ENCODE measurements at regions not wholly inside any gene's neighbourhood (a gene's known extent, or its start where the extent isn't known, plus 50 kb on each side); places are given as distances from the start of the nearest gene placed in this dataset.

DNA sequence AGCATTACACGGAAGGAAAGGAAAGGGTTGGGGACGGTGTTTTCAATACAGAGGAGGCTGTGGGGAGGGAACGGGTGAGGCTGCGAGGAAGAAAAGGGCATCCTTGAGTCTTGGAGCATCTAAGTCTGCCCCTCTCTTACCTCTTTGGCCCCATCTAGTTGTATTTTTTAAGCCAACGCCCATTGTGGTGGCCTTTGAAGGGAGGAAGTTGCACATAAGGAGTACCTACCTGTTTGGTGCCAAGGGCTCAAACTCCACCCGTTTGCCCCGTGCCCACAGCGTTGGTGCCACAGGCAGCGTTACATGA, 146.1 kb upstream of the UMPS start:
- TF ChIP-seq, protein P1, sequence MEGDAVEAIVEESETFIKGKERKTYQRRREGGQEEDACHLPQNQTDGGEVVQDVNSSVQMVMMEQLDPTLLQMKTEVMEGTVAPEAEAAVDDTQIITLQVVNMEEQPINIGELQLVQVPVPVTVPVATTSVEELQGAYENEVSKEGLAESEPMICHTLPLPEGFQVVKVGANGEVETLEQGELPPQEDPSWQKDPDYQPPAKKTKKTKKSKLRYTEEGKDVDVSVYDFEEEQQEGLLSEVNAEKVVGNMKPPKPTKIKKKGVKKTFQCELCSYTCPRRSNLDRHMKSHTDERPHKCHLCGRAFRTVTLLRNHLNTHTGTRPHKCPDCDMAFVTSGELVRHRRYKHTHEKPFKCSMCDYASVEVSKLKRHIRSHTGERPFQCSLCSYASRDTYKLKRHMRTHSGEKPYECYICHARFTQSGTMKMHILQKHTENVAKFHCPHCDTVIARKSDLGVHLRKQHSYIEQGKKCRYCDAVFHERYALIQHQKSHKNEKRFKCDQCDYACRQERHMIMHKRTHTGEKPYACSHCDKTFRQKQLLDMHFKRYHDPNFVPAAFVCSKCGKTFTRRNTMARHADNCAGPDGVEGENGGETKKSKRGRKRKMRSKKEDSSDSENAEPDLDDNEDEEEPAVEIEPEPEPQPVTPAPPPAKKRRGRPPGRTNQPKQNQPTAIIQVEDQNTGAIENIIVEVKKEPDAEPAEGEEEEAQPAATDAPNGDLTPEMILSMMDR (IDR thresholded peaks at IDR 0.05; ENCODE audit: insufficient read depth, low read depth, low read length, missing control alignments): no peak
- no peak for DNase-seq (ENCODE audit: low read depth)
- H3K4me3 ChIP-seq (ENCODE audit: low read depth, low read length): peak overlapping the region; percentile 50

DNA sequence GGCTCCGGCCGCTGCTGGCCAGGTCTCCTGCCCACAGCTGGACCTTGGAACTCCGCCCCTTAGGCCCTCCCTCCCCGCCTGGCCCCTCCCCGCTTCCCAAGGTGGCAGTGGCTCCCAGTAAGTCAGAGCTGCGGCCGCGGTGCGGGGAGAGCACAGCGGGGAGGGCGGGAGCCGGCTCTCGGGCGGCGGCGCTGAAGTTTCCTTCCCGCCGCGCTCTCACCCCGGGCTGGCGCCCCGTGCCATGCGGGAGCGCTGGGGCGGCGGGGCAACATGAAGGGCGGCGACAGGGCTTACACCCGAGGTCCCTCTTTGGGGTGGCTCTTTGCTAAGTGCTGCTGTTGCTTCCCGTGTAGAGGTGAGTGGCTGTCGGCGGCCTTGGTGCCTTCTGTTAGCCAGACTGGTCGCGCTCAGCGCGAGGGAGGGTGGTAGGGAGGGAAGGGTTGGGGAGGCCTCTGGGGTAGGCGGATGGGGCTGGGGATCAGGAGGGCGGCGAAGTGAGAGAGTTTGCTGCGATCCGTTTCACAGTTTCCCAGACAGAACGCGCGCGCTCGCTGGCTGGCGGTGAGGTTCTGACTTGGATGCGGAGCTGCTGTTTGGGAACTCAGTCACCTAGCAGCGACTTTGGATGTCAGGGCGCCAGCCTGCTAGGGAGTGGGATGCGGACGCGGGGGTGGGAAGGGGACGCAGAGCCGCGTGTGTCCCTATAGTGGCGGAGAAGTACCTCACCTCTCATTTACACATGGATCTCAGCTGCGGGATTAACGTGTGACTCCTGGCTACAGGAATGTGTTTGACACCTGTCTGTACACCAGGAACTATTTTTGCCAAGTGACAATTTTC, 145.5 kb upstream of the UMPS start:
- peak; percentile 18 for DNase-seq (ENCODE audit: low read depth)
- TF ChIP-seq, protein P1 (IDR thresholded peaks at IDR 0.05; ENCODE audit: insufficient read depth, low read depth, low read length, missing control alignments): no peak
- peak overlapping the region; percentile 50 for H3K4me3 ChIP-seq (ENCODE audit: low read depth, low read length)

DNA sequence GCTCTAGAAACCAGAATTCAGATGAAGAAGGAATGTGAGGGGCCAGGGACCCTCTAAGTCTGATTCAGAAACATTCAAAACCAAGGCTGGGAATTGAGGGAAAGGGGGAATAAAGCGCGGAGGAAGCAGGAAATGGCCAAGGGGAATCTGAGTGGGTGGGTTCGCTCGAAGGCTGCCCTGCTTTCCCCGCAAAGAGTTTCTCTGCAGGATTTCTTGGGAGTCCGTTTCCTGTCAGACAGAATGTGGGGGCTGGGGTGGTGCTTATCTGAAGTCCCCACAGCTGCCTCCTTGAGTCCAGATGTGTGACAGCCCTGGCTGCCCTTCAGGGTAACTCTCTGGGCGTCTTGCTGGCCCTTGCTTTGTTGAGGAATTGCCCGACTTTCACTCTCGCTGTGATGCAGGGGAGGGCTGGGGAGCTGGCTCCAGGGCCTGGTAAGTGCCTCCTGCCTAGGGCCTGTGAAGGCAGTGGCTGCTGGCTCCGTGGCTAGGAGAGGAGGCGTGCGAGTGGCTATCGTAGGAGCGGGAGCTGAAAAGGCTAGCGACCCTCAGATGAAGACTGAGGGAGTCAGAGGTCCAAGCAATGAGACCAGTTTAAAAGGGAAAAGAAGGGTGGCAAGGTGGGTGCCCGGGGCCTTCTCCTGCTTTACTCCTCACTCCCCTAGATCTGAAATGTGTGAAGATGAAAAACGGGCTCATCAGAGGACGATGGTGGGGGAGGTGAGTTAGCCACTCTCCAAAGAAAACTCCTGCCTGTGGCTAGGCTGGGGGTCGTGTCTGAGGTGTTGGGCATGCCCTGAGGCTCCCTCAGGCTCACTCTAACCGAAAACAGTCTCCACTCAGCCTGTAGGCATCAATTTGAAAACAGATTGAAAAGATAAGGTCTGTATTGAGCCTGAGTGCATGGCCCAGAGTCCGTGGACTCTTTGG, 143.9 kb upstream of the UMPS start:
- H3K4me3 ChIP-seq (ENCODE audit: low read depth, low read length): no peak overlapping the region

DNA sequence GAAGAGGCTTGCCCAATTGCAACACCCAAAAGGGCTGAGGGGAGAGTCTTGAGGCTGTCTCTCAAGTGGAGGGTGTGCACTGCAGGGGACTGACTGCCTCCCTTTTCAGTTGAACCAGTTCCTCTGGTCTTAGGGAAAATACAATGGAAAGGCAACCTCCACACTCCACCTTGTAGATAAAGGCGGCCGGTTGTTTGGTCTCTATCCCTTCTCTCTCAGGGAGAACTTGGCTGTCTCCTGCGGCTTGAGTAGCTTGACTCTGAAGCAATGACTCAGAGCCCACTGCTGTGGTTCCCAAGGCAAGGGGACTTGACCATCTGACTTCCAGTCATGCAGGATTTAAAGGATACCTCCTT, 143.2 kb upstream of the UMPS start:
- DNase-seq (ENCODE audit: low read depth): no peak
- no peak overlapping the region for H3K4me3 ChIP-seq (ENCODE audit: low read depth, low read length)
- TF ChIP-seq, protein P1 (IDR thresholded peaks at IDR 0.05; ENCODE audit: insufficient read depth, low read depth, low read length, missing control alignments): no peak

More for the DNA sequence above, 143.9 kb upstream of the UMPS start:
- TF ChIP-seq, protein P1 (IDR thresholded peaks at IDR 0.05; ENCODE audit: insufficient read depth, low read depth, low read length, missing control alignments): no peak
- DNase-seq (ENCODE audit: low read depth): no peak

DNA sequence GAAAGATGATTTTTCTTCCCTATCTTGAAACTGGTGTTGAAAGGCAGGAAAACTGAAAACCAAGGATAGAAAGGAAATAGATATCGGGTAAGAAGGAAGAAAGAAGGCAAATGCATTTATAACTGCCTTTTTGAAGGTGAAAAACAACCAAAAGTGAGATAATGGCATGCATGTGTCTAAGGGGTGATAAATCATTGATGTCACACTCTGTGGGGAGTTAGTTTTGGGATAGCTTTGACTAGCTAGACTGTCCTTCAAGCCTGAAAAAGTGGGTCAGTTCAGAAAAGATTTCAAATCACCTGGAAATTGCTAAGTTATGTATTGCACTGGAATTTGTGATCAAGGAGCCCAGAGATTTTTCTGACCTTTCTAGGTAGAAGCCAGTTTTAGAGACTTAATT, 142.2 kb upstream of the UMPS start:
- TF ChIP-seq, protein P1 (IDR thresholded peaks at IDR 0.05; ENCODE audit: insufficient read depth, low read depth, low read length, missing control alignments): no peak
- DNase-seq (ENCODE audit: low read depth): no peak
- no peak overlapping the region for H3K4me3 ChIP-seq (ENCODE audit: low read depth, low read length)

DNA sequence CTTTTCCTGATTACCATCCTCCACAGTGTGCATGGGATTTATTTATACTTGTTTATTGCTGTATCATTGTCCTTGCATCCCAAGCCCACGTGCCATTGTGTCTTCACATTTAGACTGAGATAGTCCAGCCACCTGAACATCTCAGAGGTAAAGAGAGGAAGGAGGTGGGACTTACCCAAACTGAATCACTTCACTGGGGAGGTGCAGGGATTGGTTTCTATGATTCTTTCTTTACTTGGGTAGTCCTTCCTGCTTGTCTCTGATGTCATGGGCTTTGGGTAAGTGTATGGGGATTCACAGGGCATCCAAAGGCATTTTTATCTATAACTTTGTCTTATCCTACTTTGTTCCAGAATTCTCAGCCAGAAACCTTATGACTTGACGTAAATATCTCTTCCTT, 141.5 kb upstream of the UMPS start:
- no peak overlapping the region for H3K4me3 ChIP-seq (ENCODE audit: low read depth, low read length)
- TF ChIP-seq, protein P1 (IDR thresholded peaks at IDR 0.05; ENCODE audit: insufficient read depth, low read depth, low read length, missing control alignments): no peak
- peak; percentile 28 for DNase-seq (ENCODE audit: low read depth)
